GM12865 (cell line): ENCODE measurements at regions not wholly inside any gene's neighbourhood (a gene's known extent, or its start where the extent isn't known, plus 50 kb on each side); places are given as distances from the start of the nearest gene placed in this dataset.
A peak's percentile ranks its signal among the peaks of the same experiment; 100 is the strongest.

ENCODE experiments used
- DNase-seq: peaks from one replicate; pipeline ENCODE4 v3.0.0; 2010; ENCODE audit warnings: low read depth
- H3K4me3 ChIP-seq: 2 replicates; pipeline ENCODE4 v1.5.1; 2011; ENCODE audit warnings: mild to moderate bottlenecking, low read depth, low read length, control low read depth
- TF ChIP-seq, protein P1 (sequence below): IDR thresholded peaks from 2 replicates; pipeline ENCODE4 v1.5.1; 2011; ENCODE audit warnings: low read length, control low read depth, low read depth, inconsistent platforms; ENCODE audit not compliant: insufficient read depth; ENCODE audit errors: missing control alignments

DNA sequence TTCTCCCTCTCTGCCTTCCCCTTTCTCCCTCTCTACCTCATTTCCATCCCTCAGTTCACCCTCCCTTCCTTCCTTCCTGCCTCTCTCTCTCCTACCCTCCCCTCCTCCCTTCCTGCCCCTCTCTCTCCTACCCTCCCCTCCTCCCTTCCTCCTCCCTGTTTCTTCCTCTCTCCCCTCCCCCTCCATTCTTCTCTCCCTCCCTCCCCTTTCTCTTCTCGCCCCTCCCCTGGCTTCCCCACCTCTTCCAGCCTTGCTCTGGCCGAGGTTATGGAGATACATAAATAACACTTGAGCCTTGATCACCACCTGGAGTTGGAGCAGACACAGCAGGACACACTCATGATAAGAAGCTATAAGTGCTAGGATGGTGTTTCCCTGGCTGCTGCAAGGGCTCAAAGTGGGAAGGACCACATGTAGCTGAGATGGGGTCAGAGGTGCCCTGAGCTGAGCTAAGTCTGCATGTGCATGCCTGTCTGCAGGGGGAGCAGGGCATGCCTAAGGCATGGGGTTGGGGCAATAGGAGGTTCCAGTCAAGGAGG is 326.1 kb upstream of the HS6ST1 start:
- TF ChIP-seq, protein P1, sequence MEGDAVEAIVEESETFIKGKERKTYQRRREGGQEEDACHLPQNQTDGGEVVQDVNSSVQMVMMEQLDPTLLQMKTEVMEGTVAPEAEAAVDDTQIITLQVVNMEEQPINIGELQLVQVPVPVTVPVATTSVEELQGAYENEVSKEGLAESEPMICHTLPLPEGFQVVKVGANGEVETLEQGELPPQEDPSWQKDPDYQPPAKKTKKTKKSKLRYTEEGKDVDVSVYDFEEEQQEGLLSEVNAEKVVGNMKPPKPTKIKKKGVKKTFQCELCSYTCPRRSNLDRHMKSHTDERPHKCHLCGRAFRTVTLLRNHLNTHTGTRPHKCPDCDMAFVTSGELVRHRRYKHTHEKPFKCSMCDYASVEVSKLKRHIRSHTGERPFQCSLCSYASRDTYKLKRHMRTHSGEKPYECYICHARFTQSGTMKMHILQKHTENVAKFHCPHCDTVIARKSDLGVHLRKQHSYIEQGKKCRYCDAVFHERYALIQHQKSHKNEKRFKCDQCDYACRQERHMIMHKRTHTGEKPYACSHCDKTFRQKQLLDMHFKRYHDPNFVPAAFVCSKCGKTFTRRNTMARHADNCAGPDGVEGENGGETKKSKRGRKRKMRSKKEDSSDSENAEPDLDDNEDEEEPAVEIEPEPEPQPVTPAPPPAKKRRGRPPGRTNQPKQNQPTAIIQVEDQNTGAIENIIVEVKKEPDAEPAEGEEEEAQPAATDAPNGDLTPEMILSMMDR: no peak
- H3K4me3 ChIP-seq: no peak overlapping the region
- no peak for DNase-seq

DNA sequence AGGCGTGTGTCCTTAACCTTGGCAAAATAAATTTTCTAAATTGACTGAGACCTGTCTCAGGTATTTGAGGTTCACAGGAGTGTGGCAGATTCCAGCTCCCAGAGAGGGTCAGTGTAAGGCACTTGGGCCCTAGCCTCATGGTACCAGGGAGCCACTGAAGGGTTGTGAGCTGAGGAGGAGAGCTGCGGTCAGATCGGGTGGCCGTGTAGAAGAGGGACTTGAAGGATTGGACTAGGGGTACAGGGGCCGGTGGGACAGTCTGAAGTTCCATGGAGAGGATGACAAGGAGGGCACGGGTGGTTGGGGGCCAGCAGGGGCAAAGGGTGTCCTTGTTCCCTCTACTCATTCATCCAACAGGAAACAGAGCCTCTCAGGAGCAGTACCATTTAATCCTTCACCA is 327.0 kb upstream of the HS6ST1 start:
- DNase-seq: no peak
- TF ChIP-seq, protein P1: no peak
- no peak overlapping the region for H3K4me3 ChIP-seq

DNA sequence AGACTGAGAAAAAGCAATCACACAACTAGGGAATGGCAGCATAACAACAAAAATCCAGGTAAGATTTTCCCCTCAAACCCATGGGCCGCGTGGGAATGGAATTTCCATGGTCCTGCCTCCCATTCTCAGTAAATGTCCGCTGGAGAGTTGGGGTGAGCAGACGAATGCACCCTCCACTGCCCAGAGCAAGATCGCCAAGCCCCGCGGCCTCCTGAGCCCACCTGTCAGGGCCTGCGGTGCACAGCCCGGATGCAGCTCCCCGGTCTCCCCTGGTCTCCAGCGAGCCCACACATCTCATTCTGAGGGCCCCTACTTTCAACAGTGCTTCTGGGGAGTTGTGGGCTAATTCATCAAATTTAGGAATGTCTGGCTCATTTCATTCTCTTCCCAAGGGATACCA is 327.4 kb upstream of the HS6ST1 start:
- TF ChIP-seq, protein P1: no peak
- DNase-seq: no peak
- no peak overlapping the region for H3K4me3 ChIP-seq

DNA sequence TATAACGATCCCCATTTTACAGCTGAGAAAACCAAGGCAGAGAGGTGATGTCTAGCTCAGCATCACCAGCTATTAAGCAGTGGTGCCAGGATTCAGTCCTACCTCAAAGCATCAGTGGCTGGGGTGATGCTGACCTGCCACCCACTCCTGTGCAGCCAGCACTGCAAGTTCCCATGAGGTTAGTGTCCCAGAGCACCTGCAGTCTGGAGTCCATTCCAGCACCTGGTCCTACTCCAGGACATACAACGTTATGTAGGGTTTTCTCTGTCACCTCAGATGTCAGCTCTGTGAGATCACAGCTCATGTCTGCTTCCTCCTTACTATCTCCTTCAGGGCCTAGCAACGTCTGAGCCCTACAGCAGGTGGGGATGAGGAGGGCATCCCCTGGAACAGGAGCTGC is 328.0 kb upstream of the HS6ST1 start:
- TF ChIP-seq, protein P1: no peak
- DNase-seq: no peak

DNA sequence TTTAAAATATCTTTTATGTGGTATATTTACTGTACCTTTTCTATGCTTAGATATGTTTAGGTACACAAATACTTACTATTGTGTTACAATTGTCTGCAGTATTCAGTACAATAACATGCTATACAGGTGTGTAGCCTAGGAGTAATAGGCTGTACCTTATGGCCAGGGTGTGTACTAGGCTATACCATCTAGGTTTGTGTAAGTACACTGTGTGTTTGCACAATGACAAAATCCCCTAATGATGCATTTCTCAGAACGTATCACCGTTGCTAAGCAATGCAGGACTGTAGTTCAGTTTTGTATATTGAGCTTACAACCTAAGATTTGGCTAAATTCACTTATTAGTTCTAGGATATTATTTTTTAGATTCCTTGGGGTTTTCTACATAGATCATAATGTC is 332.3 kb upstream of the HS6ST1 start:
- DNase-seq: no peak
- H3K4me3 ChIP-seq: no peak overlapping the region
- TF ChIP-seq, protein P1: no peak

More for the DNA sequence above, 328.0 kb upstream of the HS6ST1 start:
- no peak overlapping the region for H3K4me3 ChIP-seq

DNA sequence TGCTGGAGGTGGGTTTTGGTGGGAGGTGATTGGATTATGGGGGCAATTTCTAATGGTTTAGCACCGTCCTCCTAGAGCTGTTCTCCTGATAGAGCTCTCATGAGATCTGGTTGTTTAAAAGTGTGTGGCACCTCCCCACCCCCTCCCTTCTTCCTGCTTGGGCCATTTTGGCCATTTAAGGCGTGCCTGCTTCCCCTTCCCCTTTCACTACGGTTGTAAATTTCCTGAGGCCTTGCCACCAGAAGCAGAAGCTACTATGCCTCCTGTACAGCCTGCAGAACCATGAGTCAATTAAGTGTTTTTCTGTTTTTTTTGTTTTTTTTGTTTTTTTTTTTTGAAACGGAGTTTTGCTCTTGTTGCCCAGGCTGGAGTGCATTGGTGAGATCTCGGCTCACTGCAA is 335.7 kb upstream of the HS6ST1 start:
- peak; percentile 40 for DNase-seq
- no peak overlapping the region for H3K4me3 ChIP-seq
- TF ChIP-seq, protein P1: no peak

DNA sequence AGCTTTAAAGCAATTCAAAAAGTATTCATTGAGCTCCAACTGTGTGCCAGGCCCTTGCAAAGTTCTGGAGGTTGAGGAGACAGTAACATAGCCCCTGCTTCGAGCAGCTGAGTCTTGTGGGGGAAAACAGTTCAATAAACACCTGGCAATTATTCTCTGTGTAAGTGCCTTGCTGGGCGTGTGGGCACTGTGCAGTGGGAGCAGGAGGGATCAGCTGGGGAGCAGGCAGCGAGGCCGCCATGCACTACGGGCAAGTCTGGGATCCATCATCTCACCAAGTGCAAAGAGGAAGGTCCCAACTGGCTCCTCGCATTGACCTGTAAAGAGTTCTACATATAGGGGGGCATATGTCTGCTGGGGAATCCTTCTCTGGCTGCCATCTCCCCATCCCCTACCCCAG is 342.2 kb upstream of the HS6ST1 start:
- TF ChIP-seq, protein P1: no peak
- H3K4me3 ChIP-seq: no peak overlapping the region
- DNase-seq: no peak
